ENCODE measurements at regions not wholly inside any gene's neighbourhood (a gene's known extent, or its start where the extent isn't known, plus 50 kb on each side); places are given as distances from the start of the nearest gene placed in this dataset.

- Histone ChIP-seq H2AFZ (no peak overlapping the region), H3K27me3 (no peaks in the 10 kb centered on the region), H3K9me3 (ENCODE audit: low read depth) (no peaks in the 10 kb centered on the region), H3K36me3 (replicated peaks; ENCODE audit: insufficient read depth, low read depth) (no peaks in the 10 kb centered on the region), H3K9me2 (replicated peaks; ENCODE audit: insufficient read depth) (no peaks in the 10 kb centered on the region), H3K79me2 (no peaks in the 10 kb centered on the region), H3K27ac (no peak overlapping the region), H3K4me3 (no peak overlapping the region), H3K4me2 (no peak overlapping the region), H4K20me1 (ENCODE audit: insufficient read depth, poor library complexity, severe bottlenecking) (no peaks in the 10 kb centered on the region), H3K4me1 (ENCODE audit: insufficient read depth) (no peaks in the 10 kb centered on the region)
- DNase-seq (ENCODE audit: low spot score): no peak
- TF ChIP-seq EZH2 (IDR thresholded peaks at IDR 0.05; ENCODE audit: borderline replicate concordance): no peak
- TF ChIP-seq EZH2phosphoT487 (IDR thresholded peaks at IDR 0.05; ENCODE audit: low read depth, severe bottlenecking, unreplicated experiment): no peak
- no peak for TF ChIP-seq CTCF (IDR thresholded peaks at IDR 0.05; ENCODE audit: poor library complexity)
Measured at GRCh38 chr20:16848061-16848460, 99.9 kb downstream of the OTOR start.

- H3K27ac ChIP-seq: no peak overlapping the region
- no peaks in the 10 kb centered on the region for H3K9me3 ChIP-seq (ENCODE audit: low read depth)
- no peaks in the 10 kb centered on the region for H3K9me2 ChIP-seq (replicated peaks; ENCODE audit: insufficient read depth)
- H3K36me3 ChIP-seq (replicated peaks; ENCODE audit: insufficient read depth, low read depth): no peaks in the 10 kb centered on the region
- no peaks in the 10 kb centered on the region for H3K27me3 ChIP-seq
- H4K20me1 ChIP-seq (ENCODE audit: insufficient read depth, poor library complexity, severe bottlenecking): no peaks in the 10 kb centered on the region
- TF ChIP-seq EZH2 (IDR thresholded peaks at IDR 0.05; ENCODE audit: borderline replicate concordance): no peak
- no peak for TF ChIP-seq CTCF (IDR thresholded peaks at IDR 0.05; ENCODE audit: poor library complexity)
- TF ChIP-seq EZH2phosphoT487 (IDR thresholded peaks at IDR 0.05; ENCODE audit: low read depth, severe bottlenecking, unreplicated experiment): no peak
- 86% methylated on average over 1 of the region's 1 CpG for WGBS (ENCODE audit: low lambda C conversion rate, missing lambda C conversion rate)
- H3K79me2 ChIP-seq: no peaks in the 10 kb centered on the region
- no peak for DNase-seq (ENCODE audit: low spot score)
- no peak overlapping the region for H3K4me3 ChIP-seq
- no peak overlapping the region for H3K4me2 ChIP-seq
- no peak overlapping the region for H2AFZ ChIP-seq
- H3K4me1 ChIP-seq (ENCODE audit: insufficient read depth): no peaks in the 10 kb centered on the region
Measured at GRCh38 chr20:16848526-16848925, 100.4 kb downstream of the OTOR start.

DNA sequence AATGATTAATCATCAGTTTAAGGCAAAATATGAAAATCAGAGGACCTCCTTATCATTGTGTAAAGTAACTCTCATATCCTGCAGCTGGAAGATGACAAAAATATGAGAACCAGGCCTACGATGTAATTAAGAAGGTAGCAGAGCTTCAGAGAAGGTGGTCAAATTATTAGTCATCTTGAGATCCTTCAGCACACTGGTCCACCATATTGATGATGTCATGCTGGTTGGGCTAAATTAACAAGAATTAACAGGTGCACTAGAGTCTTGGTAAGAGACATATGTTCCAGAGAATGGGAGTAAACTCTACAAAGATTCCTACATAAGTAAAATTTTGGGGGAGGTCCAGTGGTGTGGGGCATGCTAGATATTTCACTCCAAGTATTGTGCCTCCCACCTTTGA is 112.8 kb downstream of the OTOR start:
- Histone ChIP-seq H3K79me2 (no peaks in the 10 kb centered on the region), H2AFZ (no peak overlapping the region), H3K9me3 (ENCODE audit: low read depth) (no peaks in the 10 kb centered on the region), H3K27ac (no peak overlapping the region), H3K9me2 (replicated peaks; ENCODE audit: insufficient read depth) (no peaks in the 10 kb centered on the region), H3K4me2 (no peak overlapping the region), H3K4me1 (ENCODE audit: insufficient read depth) (no peaks in the 10 kb centered on the region), H3K36me3 (replicated peaks; ENCODE audit: insufficient read depth, low read depth) (no peaks in the 10 kb centered on the region), H3K4me3 (no peak overlapping the region), H3K27me3 (no peaks in the 10 kb centered on the region), H4K20me1 (ENCODE audit: insufficient read depth, poor library complexity, severe bottlenecking) (no peaks in the 10 kb centered on the region)
- no peak for DNase-seq (ENCODE audit: low spot score)
- WGBS (ENCODE audit: low lambda C conversion rate, missing lambda C conversion rate): 80% methylated on average over 1 of the region's 1 CpG
- no peak for TF ChIP-seq EZH2phosphoT487 (IDR thresholded peaks at IDR 0.05; ENCODE audit: low read depth, severe bottlenecking, unreplicated experiment)

DNA sequence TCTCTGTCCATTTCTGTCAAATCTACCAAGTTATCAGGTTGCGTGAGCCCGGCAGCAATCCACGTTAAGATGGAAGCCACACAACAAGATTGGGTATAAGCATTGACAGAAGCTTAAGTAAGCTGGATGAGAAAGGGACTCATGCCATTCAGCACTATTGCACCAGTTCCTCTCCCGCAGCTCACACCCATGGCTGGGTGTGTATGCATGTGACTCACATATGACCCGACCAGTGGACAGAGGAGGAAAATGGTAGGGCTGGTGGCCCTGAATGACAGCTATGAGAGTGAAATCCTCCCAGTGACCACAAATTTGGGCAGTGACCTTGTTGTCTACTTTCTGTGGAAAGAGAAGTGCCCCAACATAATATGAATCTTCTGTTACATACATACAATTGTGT is 113.5 kb downstream of the OTOR start:
- H3K79me2 ChIP-seq: no peaks in the 10 kb centered on the region
- H3K4me3 ChIP-seq: no peak overlapping the region
- no peak overlapping the region for H3K4me2 ChIP-seq
- H3K27me3 ChIP-seq: no peaks in the 10 kb centered on the region
- no peaks in the 10 kb centered on the region for H3K36me3 ChIP-seq (replicated peaks; ENCODE audit: insufficient read depth, low read depth)
- TF ChIP-seq EZH2 (IDR thresholded peaks at IDR 0.05; ENCODE audit: borderline replicate concordance): no peak
- TF ChIP-seq EZH2phosphoT487 (IDR thresholded peaks at IDR 0.05; ENCODE audit: low read depth, severe bottlenecking, unreplicated experiment): no peak
- TF ChIP-seq CTCF (IDR thresholded peaks at IDR 0.05; ENCODE audit: poor library complexity): no peak
- 93% methylated on average over 5 of the region's 5 CpGs for WGBS (ENCODE audit: low lambda C conversion rate, missing lambda C conversion rate)
- H3K27ac ChIP-seq: no peak overlapping the region
- H3K9me3 ChIP-seq (ENCODE audit: low read depth): no peaks in the 10 kb centered on the region
- no peak for DNase-seq (ENCODE audit: low spot score)
- no peaks in the 10 kb centered on the region for H3K4me1 ChIP-seq (ENCODE audit: insufficient read depth)
- no peak overlapping the region for H2AFZ ChIP-seq
- no peaks in the 10 kb centered on the region for H4K20me1 ChIP-seq (ENCODE audit: insufficient read depth, poor library complexity, severe bottlenecking)
- no peaks in the 10 kb centered on the region for H3K9me2 ChIP-seq (replicated peaks; ENCODE audit: insufficient read depth)

Data from hepatocyte (in vitro differentiated cells).